Suprapubic skin (tissue), 4 donors: ENCODE measurements at regions not wholly inside any gene's neighbourhood (a gene's known extent, or its start where the extent isn't known, plus 50 kb on each side); places are given as distances from the start of the nearest gene placed in this dataset.

Experiments used
- EP300 ChIP-seq: sonication (generic); formaldehyde crosslinking; IDR thresholded peaks from one replicate; pipeline ENCODE4 v1.6.1; 2017; ENCODE audit warnings: antibody characterized with exemption
- POLR2AphosphoS5 ChIP-seq, 3 donors: sonication (generic); formaldehyde crosslinking; IDR thresholded peaks; one replicate each; pipeline ENCODE4 v1.6.1; 2017; ENCODE audit warnings: antibody characterized with exemption in 3 of 3
- TF ChIP-seq, protein P1 (sequence below), 2 donors: fragments of 200-600 bp in 1 of 2; fragments of 450-650 bp in 1 of 2; sonication (generic) in 1 of 2; IDR thresholded peaks; one replicate each; pipeline ENCODE4 v1.5.1; 2016 to 2019; ENCODE audit warnings: antibody characterized with exemption in 2 of 2, mild to moderate bottlenecking in 1 of 2, moderate library complexity in 1 of 2

DNA sequence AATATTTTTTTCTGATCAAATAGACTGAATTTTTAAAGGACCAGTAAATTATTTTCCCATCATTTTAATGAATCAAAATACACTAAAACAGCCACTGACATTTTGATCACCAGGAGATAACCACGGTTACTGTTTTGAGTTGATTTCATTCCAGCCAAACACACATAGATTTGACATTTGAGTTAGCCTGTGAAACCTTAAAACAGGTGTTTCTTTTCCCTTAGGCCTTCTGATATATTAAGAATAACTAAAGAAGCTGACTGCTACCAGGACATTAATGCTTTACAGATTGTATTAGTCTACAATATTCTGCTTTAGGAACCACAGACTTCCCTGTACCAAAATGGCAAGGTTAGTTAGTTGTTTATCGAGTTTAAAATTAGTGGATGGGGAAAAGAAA lies 193.4 kb downstream of the OMA1 start:
- TF ChIP-seq, protein P1, sequence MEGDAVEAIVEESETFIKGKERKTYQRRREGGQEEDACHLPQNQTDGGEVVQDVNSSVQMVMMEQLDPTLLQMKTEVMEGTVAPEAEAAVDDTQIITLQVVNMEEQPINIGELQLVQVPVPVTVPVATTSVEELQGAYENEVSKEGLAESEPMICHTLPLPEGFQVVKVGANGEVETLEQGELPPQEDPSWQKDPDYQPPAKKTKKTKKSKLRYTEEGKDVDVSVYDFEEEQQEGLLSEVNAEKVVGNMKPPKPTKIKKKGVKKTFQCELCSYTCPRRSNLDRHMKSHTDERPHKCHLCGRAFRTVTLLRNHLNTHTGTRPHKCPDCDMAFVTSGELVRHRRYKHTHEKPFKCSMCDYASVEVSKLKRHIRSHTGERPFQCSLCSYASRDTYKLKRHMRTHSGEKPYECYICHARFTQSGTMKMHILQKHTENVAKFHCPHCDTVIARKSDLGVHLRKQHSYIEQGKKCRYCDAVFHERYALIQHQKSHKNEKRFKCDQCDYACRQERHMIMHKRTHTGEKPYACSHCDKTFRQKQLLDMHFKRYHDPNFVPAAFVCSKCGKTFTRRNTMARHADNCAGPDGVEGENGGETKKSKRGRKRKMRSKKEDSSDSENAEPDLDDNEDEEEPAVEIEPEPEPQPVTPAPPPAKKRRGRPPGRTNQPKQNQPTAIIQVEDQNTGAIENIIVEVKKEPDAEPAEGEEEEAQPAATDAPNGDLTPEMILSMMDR (IDR thresholded peaks at IDR 0.05), result no peak
- TF ChIP-seq POLR2AphosphoS5 (IDR thresholded peaks at IDR 0.05) (no peak), EP300 (no peak)
